GM21619 (cell line): ENCODE measurements at regions not wholly inside any gene's neighbourhood (a gene's known extent, or its start where the extent isn't known, plus 50 kb on each side); places are given as distances from the start of the nearest gene placed in this dataset.
A peak's percentile ranks its signal among the peaks of the same experiment; 100 is the strongest.
"Not testable (repeated sequence)": the region's sequence is repeated elsewhere in the genome, so short reads cannot be mapped to it uniquely, and the experiment has no call there.

Source experiments
- ATAC-seq: cut with Tn5 transposase; IDR thresholded peaks from one replicate; pipeline ENCODE4 v1.9.1; 2021; ENCODE audit not compliant: unreplicated experiment

GRCh38 chr6:156421301-156421700, 355.9 kb upstream of the ARID1B start:
- not testable (repeated sequence) for ATAC-seq

DNA sequence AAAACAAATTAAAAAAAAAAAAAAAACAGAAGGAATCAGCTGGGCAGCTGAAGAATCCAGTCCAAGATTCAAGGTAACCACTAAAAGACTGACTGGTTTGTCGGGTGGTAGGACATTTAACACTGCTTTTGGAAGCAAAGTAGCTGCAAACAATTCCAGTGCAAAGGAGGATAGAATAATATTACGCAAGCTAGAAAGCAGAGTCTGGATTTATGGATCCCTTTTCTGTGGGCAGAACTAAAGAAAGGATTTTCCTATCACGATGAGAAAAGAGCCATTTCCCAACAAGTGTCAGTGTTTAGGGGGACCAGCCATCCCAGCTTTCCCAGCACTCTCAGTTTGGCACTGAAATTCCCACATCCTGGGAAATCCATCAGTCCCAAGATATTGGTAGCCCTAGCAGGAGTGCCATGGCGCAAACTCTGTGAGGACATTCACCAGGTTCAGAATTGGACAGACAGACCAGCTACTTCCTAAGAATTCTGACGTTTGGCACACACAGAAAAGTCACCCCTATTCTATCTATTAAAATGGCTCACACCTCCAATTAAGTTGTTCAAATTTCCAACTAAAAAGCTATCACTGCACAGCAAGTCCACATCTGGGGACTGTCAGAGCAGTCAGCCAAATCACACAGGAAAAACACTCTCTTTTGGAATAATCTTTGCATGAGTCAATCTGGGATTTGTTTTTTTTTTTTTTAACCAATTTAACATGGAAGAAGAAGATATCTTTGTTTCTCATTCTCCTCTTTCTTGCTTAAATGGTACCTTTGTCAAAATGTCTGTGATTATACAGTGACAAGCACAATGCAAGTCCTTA, 356.8 kb upstream of the ARID1B start:
- no peak for ATAC-seq

DNA sequence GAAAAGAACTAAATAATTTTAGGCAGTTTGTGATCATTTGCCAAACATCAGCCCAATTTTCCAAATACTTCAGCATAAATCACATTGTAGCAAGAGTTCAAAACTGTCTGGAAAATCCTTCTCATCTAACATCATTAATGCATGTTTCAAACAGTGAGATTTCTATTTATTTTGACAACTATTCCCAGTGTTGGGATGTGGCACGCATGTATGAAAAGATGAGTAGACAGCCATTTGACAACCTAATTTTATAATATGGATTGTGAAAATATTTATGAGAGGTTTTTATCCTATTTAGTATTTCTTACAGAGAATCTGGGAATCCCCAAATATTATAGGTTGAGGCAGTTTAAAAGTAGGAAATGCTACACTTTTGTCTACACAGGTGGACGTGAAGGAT, 357.6 kb upstream of the ARID1B start:
- no peak for ATAC-seq

GRCh38 chr6:156418253-156418652, 358.9 kb upstream of the ARID1B start:
- ATAC-seq: no peak

DNA sequence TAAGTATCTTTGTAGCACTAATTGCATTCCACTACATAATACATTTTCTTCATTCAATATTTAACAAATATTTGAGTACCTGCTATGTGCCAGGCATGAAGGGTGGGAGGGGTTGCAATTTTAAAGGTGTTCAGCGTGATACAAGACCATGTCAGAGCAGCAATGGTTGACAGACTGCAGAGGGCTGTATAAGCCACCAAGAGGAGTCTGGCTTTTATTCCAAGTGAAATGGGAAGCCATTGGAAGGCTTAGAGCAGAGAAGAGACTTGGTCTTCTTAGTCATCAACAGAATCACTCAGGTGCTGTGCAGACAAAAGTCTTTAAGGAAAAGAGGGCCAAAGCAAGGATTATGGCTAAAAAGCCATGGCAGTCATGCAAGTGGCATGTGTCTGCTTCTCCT, 360.8 kb upstream of the ARID1B start:
- no peak for ATAC-seq

DNA sequence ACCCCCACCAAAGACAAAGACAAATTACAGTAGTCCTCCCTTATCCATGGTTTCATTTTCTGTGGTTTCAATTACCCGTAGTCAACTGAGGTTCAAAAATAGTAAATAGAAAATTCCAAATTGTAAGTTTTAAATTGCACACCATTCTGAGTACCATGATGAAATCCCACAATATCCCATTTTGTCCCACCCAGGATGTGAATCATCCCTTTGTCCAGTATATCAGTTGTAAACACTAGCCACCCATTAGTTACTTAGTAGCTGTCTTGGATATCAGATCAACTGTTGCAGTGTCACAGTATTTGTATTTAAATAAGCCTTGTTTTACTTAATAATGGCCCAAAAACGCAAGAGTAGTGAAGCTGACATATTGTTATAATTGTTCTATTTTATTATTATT, 364.0 kb upstream of the ARID1B start:
- no peak for ATAC-seq

DNA sequence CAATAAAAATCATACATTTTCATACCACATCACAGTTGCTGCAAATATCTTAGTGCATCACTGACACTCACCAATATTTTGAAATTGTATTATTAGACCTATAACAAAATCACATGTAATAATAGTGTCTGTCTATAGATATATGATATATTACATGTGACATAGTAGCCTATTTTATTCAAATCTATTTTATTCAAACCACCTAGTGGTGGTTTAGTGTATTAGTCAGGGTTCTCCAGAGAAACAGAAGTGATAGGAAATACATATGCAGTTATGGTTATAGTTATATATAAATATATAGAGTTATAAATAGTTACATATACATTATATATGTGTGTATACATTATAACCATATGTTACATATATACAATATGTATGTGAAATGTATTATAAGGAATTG, 366.5 kb upstream of the ARID1B start:
- no peak for ATAC-seq

DNA sequence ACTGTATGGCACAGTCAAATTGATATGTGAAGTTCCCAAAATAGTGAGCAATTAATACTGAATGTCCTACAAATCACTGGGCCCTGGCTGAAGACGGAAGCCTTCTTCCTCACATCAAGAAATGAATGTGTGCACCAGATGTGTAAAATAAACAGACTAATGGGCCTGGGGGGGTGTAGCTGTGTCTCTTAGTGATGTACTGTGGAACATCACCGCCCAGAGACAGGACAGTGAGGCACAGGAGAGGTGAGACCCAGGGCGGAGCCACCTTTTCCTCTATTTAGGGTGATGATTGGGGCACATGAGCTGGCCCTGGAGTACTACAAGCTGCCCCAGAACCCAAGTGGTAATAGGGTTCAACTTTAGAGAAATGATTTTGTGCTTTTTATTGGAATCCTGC, 368.5 kb upstream of the ARID1B start:
- no peak for ATAC-seq

DNA sequence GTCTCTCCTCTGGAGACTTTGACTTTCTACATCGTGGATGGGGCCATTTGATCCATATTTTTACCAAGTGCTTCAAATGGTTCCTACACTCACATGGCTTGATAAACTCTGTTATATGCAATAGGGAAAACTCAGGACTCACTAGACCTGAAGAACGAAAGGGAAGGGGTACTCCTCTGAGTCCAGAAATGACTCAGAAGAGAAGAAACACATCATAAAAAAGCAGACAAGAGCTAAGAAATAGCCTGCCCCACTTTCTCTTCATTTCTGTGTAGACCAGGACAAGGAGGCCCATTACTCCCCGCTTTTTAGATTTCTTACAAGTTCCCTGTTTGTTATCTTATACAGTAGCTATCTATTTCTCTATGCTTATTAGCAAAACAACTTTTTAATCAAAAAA, 369.8 kb upstream of the ARID1B start:
- no peak for ATAC-seq

- no peak for ATAC-seq
These were observed 370.5 kb upstream of the ARID1B start for GRCh38 chr6:156406688-156407087.

GRCh38 chr6:156406099-156406498, 371.1 kb upstream of the ARID1B start:
- no peak for ATAC-seq

- ATAC-seq: no peak
These were observed 374.6 kb upstream of the ARID1B start for GRCh38 chr6:156402628-156403027.

DNA sequence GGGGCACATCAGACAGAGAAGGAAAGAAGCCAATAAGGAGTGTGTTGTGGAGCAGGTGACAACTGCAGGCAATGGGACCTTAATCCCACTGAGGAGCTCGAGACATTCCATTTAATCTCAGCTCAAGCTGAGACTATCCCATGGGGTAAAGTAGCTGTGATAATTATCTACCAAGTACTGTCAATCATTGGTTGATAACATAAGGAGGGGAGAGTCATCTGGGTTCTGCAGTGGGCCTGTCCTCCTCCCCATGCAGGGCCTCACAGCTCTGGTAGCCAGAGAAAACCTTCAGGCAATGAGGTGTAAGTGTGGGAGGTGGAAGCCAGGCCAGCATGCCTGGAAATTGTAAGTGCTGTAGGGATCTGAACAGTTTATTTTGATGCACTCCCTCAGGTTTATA, 375.0 kb upstream of the ARID1B start:
- no peak for ATAC-seq

- ATAC-seq: no peak
These were observed 376.7 kb upstream of the ARID1B start for GRCh38 chr6:156400487-156400886.

DNA sequence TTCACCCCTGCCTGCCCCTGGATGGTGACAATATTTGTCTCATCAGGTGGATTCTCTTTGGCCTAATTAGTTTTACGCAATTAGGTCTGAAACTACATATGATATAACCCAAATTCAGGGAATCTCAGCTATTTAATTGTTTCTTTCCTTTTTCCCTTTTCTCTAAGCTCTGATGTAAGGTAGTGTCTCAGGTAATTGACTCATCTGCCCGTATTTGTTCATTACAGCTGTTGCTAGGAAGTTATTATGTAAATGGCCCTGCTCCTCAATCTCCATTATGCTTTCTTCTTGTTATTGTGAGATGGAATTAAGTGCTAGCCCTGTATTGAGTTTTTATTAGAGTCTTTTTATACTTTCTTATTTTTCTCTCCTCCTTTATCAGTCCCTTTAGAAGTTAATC, 378.2 kb upstream of the ARID1B start:
- no peak for ATAC-seq

- ATAC-seq: no peak
These were observed 378.8 kb upstream of the ARID1B start for GRCh38 chr6:156398371-156398770.

DNA sequence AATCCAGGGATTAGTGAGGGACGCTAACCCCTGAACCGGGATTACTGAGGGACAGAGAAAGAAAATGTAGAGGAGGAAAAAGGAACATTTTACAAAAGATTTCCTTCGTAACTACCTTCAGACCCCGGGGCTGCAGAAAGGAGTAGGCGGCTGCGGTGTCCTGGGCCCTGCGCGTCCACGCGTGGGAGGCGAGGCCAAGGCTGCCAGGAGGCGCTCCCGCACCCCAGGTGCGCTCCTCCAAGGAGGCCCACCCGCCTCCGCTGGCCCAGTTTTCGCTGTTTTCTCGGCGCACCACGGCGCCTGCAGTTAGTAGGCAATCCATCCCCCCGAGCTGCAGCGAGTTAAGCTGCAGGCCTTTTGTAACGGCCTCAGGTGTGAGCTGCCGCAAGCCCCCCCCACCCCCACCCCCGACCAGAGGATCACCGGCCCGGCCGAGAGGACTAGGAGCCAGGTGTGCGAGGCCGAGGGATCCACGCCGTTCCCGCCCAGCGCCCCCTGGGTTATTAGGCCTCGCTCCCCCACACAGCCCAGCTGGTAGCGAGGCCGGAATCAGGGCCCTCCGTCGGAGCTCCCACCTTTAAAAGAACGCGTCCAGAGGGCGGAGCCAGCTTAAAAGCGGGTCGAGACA, 380.3 kb upstream of the ARID1B start:
- no peak for ATAC-seq

- peak; percentile 54 for ATAC-seq
These were observed 381.0 kb upstream of the ARID1B start for GRCh38 chr6:156396068-156396771.

GRCh38 chr6:156395276-156395675, 381.9 kb upstream of the ARID1B start:
- ATAC-seq: peak; percentile 61

DNA sequence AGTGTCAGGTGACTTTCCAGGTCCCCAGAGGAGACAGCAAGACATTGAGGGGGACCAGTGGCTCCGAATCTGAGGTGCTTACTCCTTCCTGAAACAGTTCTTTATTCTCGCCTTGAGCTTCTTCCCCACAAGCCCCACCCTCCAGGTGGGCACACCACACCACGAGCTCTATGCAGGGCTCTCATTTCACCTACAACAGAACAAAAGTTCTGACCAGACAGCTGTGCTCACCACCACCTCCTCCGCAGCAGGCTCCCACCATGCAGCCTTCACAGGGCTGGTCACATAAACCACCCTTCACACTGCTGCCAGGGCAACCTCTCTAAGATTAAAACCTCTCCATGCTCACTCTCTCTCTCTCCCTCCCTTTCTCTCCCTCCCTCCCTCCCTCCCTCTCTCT, 384.5 kb upstream of the ARID1B start:
- no peak for ATAC-seq

GRCh38 chr6:156391977-156392376, 385.2 kb upstream of the ARID1B start:
- no peak for ATAC-seq

- no peak for ATAC-seq
These were observed 386.0 kb upstream of the ARID1B start for GRCh38 chr6:156391061-156391672.
